Fibroblast of lung (primary cell): ENCODE measurements at regions not wholly inside any gene's neighbourhood (a gene's known extent, or its start where the extent isn't known, plus 50 kb on each side); places are given as distances from the start of the nearest gene placed in this dataset.

Experiments used
- CTCF ChIP-seq, 2 donors: IDR thresholded peaks in 1 of 2; conservative IDR thresholded peaks in 1 of 2; 1 replicate in 1 of 2; 2 replicates in 1 of 2; pipeline ENCODE4 v1.5.1; 2011 to 2012; ENCODE audit warnings: low read length in 2 of 2, control low read depth in 1 of 2, inconsistent platforms in 1 of 2, low read depth in 1 of 2, mild to moderate bottlenecking in 1 of 2
- EZH2 ChIP-seq: IDR thresholded peaks from 2 replicates; pipeline ENCODE4 v1.5.1; 2012; ENCODE audit warnings: low read length, control low read depth, mild to moderate bottlenecking; ENCODE audit errors: missing control alignments

- no peak for TF ChIP-seq CTCF (conservative IDR thresholded peaks at IDR 0.05 in 1 of 2, IDR thresholded peaks at IDR 0.05 in 1 of 2; ENCODE audit: low read depth in 1 of 2, low read length in 2 of 2)
- TF ChIP-seq EZH2: no peak
Observed at GRCh38 chr7:32256811-32257210, 186.6 kb upstream of the PDE1C start.
